ENCODE measurements at regions not wholly inside any gene's neighbourhood (a gene's known extent, or its start where the extent isn't known, plus 50 kb on each side); places are given as distances from the start of the nearest gene placed in this dataset.

GRCh38 chr6:139690007-139690406 is 315.6 kb upstream of the CITED2 start:
- no peak for DNase-seq (ENCODE audit: low spot score)
- in situ Hi-C loops (cut with HindIII; ENCODE audit: low sequenced_read_pairs), result no loop called here

- no peak for DNase-seq (ENCODE audit: low spot score)
- in situ Hi-C loops (cut with HindIII; ENCODE audit: low sequenced_read_pairs), result no loop called here
Measured at GRCh38 chr6:139687055-139687454, 312.6 kb upstream of the CITED2 start.

GRCh38 chr6:139686308-139686707 is 311.9 kb upstream of the CITED2 start:
- in situ Hi-C loops (cut with HindIII; ENCODE audit: low sequenced_read_pairs), result no loop called here
- DNase-seq (ENCODE audit: low spot score), result no peak

- no peak for DNase-seq (ENCODE audit: low spot score)
- in situ Hi-C loops (cut with HindIII; ENCODE audit: low sequenced_read_pairs), result no loop called here
Measured at GRCh38 chr6:139685009-139685408, 310.6 kb upstream of the CITED2 start.

GRCh38 chr6:139680819-139681218 is 306.4 kb upstream of the CITED2 start:
- DNase-seq (ENCODE audit: low spot score), result no peak
- in situ Hi-C loops (cut with HindIII; ENCODE audit: low sequenced_read_pairs), result no loop called here

GRCh38 chr6:139679516-139680179 is 305.2 kb upstream of the CITED2 start:
- in situ Hi-C loops (cut with HindIII; ENCODE audit: low sequenced_read_pairs), result no loop called here

GRCh38 chr6:139676718-139677117 is 302.3 kb upstream of the CITED2 start:
- no peak for DNase-seq (ENCODE audit: low spot score)
- in situ Hi-C loops (cut with HindIII; ENCODE audit: low sequenced_read_pairs), result no loop called here

More at GRCh38 chr6:139679516-139680179, 305.2 kb upstream of the CITED2 start:
- DNase-seq (ENCODE audit: low spot score), result no peak

GRCh38 chr6:139666284-139666683 is 291.8 kb upstream of the CITED2 start:
- no peak for DNase-seq (ENCODE audit: low spot score)
- in situ Hi-C loops (cut with HindIII; ENCODE audit: low sequenced_read_pairs), result no loop called here

- in situ Hi-C loops (cut with HindIII; ENCODE audit: low sequenced_read_pairs), result no loop called here
Measured at GRCh38 chr6:139663996-139664395, 289.5 kb upstream of the CITED2 start.

GRCh38 chr6:139659711-139660110 is 285.3 kb upstream of the CITED2 start:
- no peak for DNase-seq (ENCODE audit: low spot score)
- in situ Hi-C loops (cut with HindIII; ENCODE audit: low sequenced_read_pairs), result no loop called here

More at GRCh38 chr6:139663996-139664395, 289.5 kb upstream of the CITED2 start:
- no peak for DNase-seq (ENCODE audit: low spot score)

GRCh38 chr6:139659196-139659595 is 284.7 kb upstream of the CITED2 start:
- in situ Hi-C loops (cut with HindIII; ENCODE audit: low sequenced_read_pairs), result no loop called here
- no peak for DNase-seq (ENCODE audit: low spot score)

- DNase-seq (ENCODE audit: low spot score), result no peak
- in situ Hi-C loops (cut with HindIII; ENCODE audit: low sequenced_read_pairs), result no loop called here
Measured at GRCh38 chr6:139657119-139657518, 282.7 kb upstream of the CITED2 start.

GRCh38 chr6:139655783-139656705 is 281.6 kb upstream of the CITED2 start:
- DNase-seq (ENCODE audit: low spot score), result no peak
- in situ Hi-C loops (cut with HindIII; ENCODE audit: low sequenced_read_pairs), result no loop called here

- in situ Hi-C loops (cut with HindIII; ENCODE audit: low sequenced_read_pairs), result no loop called here
- DNase-seq (ENCODE audit: low spot score), result no peak
Measured at GRCh38 chr6:139654888-139655782, 280.7 kb upstream of the CITED2 start.

- in situ Hi-C loops (cut with HindIII; ENCODE audit: low sequenced_read_pairs), result no loop called here
- DNase-seq (ENCODE audit: low spot score), result no peak
Measured at GRCh38 chr6:139654309-139654708, 279.9 kb upstream of the CITED2 start.

GRCh38 chr6:139653111-139653510 is 278.7 kb upstream of the CITED2 start:
- no peak for DNase-seq (ENCODE audit: low spot score)
- in situ Hi-C loops (cut with HindIII; ENCODE audit: low sequenced_read_pairs), result no loop called here

- in situ Hi-C loops (cut with HindIII; ENCODE audit: low sequenced_read_pairs), result no loop called here
Measured at GRCh38 chr6:139650941-139651340, 276.5 kb upstream of the CITED2 start.

GRCh38 chr6:139649732-139650131 is 275.3 kb upstream of the CITED2 start:
- in situ Hi-C loops (cut with HindIII; ENCODE audit: low sequenced_read_pairs), result no loop called here
- DNase-seq (ENCODE audit: low spot score), result no peak

More at GRCh38 chr6:139650941-139651340, 276.5 kb upstream of the CITED2 start:
- no peak for DNase-seq (ENCODE audit: low spot score)

GRCh38 chr6:139649128-139649527 is 274.7 kb upstream of the CITED2 start:
- no peak for DNase-seq (ENCODE audit: low spot score)
- in situ Hi-C loops (cut with HindIII; ENCODE audit: low sequenced_read_pairs), result no loop called here
